Transverse colon (tissue), 4 donors: ENCODE measurements at regions not wholly inside any gene's neighbourhood (a gene's known extent, or its start where the extent isn't known, plus 50 kb on each side); places are given as distances from the start of the nearest gene placed in this dataset.

Experiments used
- DNase-seq: peaks from one replicate; pipeline ENCODE4 v3.0.0-alpha.2; 2019
- H3K27ac ChIP-seq, 4 donors: fragments of 200-600 bp; sonication (generic); 2 replicates each; pipeline ENCODE4 v1.5.1; 2016 to 2018; ENCODE audit warnings: inconsistent platforms in 4 of 4
- H3K27me3 ChIP-seq: fragments of 200-600 bp; sonication (generic); 2 replicates; pipeline ENCODE4 v1.5.1; 2017; ENCODE audit warnings: inconsistent platforms
- H3K36me3 ChIP-seq, 4 donors: fragments of 200-600 bp; sonication (generic); 2 replicates each; pipeline ENCODE4 v1.5.1; 2017 to 2019; ENCODE audit warnings: inconsistent platforms in 4 of 4
- H3K4me1 ChIP-seq, 4 donors: fragments of 200-600 bp; sonication (generic); 2 replicates each; pipeline ENCODE4 v1.5.1; 2017 to 2020; ENCODE audit warnings: inconsistent platforms in 4 of 4
- H3K4me3 ChIP-seq, 4 donors: fragments of 200-600 bp; sonication (generic); 1 replicate in 1 of 4; 2 replicates in 3 of 4; pipeline versions ENCODE4 v1.5.1 to v1.6.1; 2017 to 2019; ENCODE audit warnings: inconsistent platforms in 4 of 4
- H3K9me3 ChIP-seq, 2 donors: fragments of 200-600 bp; sonication (generic); 2 replicates each; pipeline ENCODE4 v1.5.1; 2017 to 2019; ENCODE audit warnings: inconsistent platforms in 2 of 2
- CTCF ChIP-seq, 5 experiments: fragments of 200-600 bp in 3 of 5; fragments of 450-650 bp in 2 of 5; sonication (generic) in 3 of 5; IDR thresholded peaks; 1 replicate in 2 of 5; 2 replicates in 3 of 5; pipeline ENCODE4 v1.5.1; 2016 to 2017; ENCODE audit warnings: antibody characterized with exemption in 5 of 5, inconsistent platforms in 3 of 5, mild to moderate bottlenecking in 2 of 5, moderate library complexity in 1 of 5
- EP300 ChIP-seq: sonication (generic); formaldehyde crosslinking; IDR thresholded peaks from one replicate; pipeline ENCODE4 v1.6.1; 2017; ENCODE audit warnings: antibody characterized with exemption, low read depth
- POLR2A ChIP-seq: fragments of 450-650 bp; IDR thresholded peaks from one replicate; pipeline ENCODE4 v1.6.1; 2016; ENCODE audit warnings: antibody characterized with exemption, mild to moderate bottlenecking, moderate library complexity
- POLR2AphosphoS5 ChIP-seq, 3 donors: sonication (generic); formaldehyde crosslinking; IDR thresholded peaks; one replicate each; pipeline ENCODE4 v1.6.1; 2016; ENCODE audit warnings: antibody characterized with exemption in 3 of 3
- WGBS, 2 donors: methylation state at CpG; one replicate each; pipeline ENCODE4 v1.1.5; 2018; ENCODE audit warnings: low coverage in 1 of 2; 5-methylcytosine and 5-hydroxymethylcytosine counted together
- in situ Hi-C, 4 donors: fragments of 200-750 bp; cut with MboI; loops; one replicate each; pipeline versions ENCODE4 v1.15.0 to v1.15.1; 2017; ENCODE audit warnings: low sequenced_read_pairs in 3 of 4, low pct_ligation_motif_present in 1 of 4, low pct_unique_long_range_greater_than_20kb in 1 of 4
- intact Hi-C: fragments of 100-400 bp; cut with DNase I; formaldehyde crosslinking; loops from one replicate; pipeline ENCODE4 v1.15.1; 2023; ENCODE audit warnings: low total_unique reads

- in situ Hi-C loops (no loop called here), intact Hi-C loops (no loop called here)
- no peaks in the 10 kb centered on the region for H3K9me3 ChIP-seq
- WGBS, 2 donors = 71 to 80% methylated on average over 4 to 6 of the region's 6 CpGs
- H3K36me3 ChIP-seq = no peaks in the 10 kb centered on the region
- no peaks in the 10 kb centered on the region for H3K27me3 ChIP-seq
- H3K4me1 ChIP-seq = no peaks in the 10 kb centered on the region
- no peak for DNase-seq
- H3K4me3 ChIP-seq = no peak overlapping the region
- no peak for TF ChIP-seq POLR2AphosphoS5 (IDR thresholded peaks at IDR 0.05)
- no peak overlapping the region for H3K27ac ChIP-seq
Measured at GRCh38 chr2:12073217-12073852, 326.9 kb downstream of the LPIN1 start.

GRCh38 chr2:12074126-12074844 lies 327.9 kb downstream of the LPIN1 start:
- WGBS, 2 donors = 44 to 89% methylated on average over 2 to 7 of the region's 7 CpGs
- Histone ChIP-seq H3K4me3 (no peak overlapping the region), H3K4me1 (no peaks in the 10 kb centered on the region), H3K27me3 (no peaks in the 10 kb centered on the region), H3K9me3 (no peaks in the 10 kb centered on the region), H3K36me3 (no peaks in the 10 kb centered on the region), H3K27ac (no peak overlapping the region)
- DNase-seq = no peak
- intact Hi-C loops = no loop called here
- in situ Hi-C loops = no loop called here
- TF ChIP-seq CTCF (IDR thresholded peaks at IDR 0.05) = no peak
- no peak for TF ChIP-seq EP300
- no peak for TF ChIP-seq POLR2AphosphoS5 (IDR thresholded peaks at IDR 0.05)
- no peak for TF ChIP-seq POLR2A

DNA sequence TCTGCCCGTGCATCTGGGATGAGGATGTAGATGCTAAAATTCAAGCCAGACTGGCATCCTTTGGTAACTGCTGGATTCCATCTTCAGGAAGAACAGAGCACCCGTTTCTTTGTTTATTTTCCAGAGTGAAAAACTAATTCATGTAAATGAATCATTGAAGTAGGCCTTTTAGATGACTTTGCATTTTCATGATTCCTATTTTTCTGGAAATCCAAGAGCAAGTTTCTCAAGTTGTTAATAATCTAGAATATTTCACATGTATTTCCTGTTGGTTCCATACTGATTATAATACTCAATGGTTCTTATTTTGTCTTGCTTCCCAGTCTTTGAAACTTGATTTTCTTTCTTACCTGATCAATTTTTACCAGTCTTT lies 328.4 kb downstream of the LPIN1 start:
- Histone ChIP-seq H3K27me3 (no peaks in the 10 kb centered on the region), H3K36me3 (no peaks in the 10 kb centered on the region), H3K27ac (no peak overlapping the region), H3K9me3 (no peaks in the 10 kb centered on the region), H3K4me3 (no peak overlapping the region), H3K4me1 (no peaks in the 10 kb centered on the region)
- DNase-seq = no peak
- TF ChIP-seq POLR2AphosphoS5 (IDR thresholded peaks at IDR 0.05) = no peak
- TF ChIP-seq POLR2A = no peak
- TF ChIP-seq EP300 = no peak
- TF ChIP-seq CTCF (IDR thresholded peaks at IDR 0.05) = no peak
- intact Hi-C loops = no loop called here
- WGBS, 2 donors = 50 to 59% methylated on average over 2 of the region's 2 CpGs
- in situ Hi-C loops = no loop called here

DNA sequence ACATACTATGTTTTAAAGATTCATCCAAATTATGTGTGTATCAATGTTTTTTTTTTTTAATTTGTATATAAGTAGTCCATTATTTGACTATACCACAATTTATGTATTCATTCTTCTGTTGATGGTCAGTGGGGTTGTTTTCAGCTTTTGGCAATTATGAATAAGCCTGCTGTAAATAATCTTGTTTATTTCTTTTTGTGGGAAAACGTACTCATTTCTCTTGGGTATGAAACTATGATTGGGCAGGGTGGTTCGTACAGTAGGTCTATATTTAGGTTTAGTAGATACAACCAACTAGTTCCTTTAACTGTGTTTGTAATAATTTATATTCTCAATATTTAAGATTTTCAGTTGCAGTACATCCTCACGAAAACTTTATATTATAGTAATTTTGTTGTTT lies 329.2 kb downstream of the LPIN1 start:
- 81 to 82% methylated on average over 3 of the region's 3 CpGs for WGBS, 2 donors
- no peaks in the 10 kb centered on the region for H3K4me1 ChIP-seq

More for the DNA sequence above, 329.2 kb downstream of the LPIN1 start:
- no peaks in the 10 kb centered on the region for H3K9me3 ChIP-seq
- no peak for TF ChIP-seq CTCF (IDR thresholded peaks at IDR 0.05)
- TF ChIP-seq POLR2A = no peak
- TF ChIP-seq EP300 = no peak
- no peak for TF ChIP-seq POLR2AphosphoS5 (IDR thresholded peaks at IDR 0.05)
- in situ Hi-C loops = no loop called here
- no peak for DNase-seq
- intact Hi-C loops = no loop called here
- H3K4me3 ChIP-seq = no peak overlapping the region
- no peaks in the 10 kb centered on the region for H3K27me3 ChIP-seq
- H3K36me3 ChIP-seq = no peaks in the 10 kb centered on the region
- no peak overlapping the region for H3K27ac ChIP-seq
